ENCODE measurements at regions not wholly inside any gene's neighbourhood (a gene's known extent, or its start where the extent isn't known, plus 50 kb on each side); places are given as distances from the start of the nearest gene placed in this dataset.

DNA sequence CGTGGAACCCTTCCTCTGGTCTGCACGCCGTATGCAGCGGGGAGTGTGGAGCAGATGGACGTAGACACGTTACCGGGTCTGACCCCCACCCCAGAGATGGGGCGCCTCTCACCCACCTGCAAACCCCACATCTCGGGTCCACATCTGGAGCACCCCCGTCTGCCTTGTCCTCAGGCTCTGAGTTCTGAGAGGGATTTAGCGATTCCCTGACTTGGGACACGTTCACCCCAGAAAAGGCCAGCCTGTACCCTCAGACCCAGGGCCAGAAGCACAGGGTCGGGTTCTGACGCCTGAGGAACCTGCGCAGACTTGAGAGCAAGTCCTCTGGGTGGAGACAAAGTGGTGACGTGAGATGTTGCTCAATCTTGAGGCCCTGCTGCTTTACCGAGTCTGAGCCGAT, 1138.5 kb downstream of the BRD1 start:
- TF ChIP-seq CTCF (conservative IDR thresholded peaks at IDR 0.05; ENCODE audit: low read depth, low read length) (no peak), RAD21 (IDR thresholded peaks at IDR 0.05; ENCODE audit: low read length) (no peak), RFX5 (IDR thresholded peaks at IDR 0.05; ENCODE audit: low read depth, low read length) (no peak), MXI1 (IDR thresholded peaks at IDR 0.05; ENCODE audit: borderline replicate concordance, low read depth, low read length) (no peak), POLR2A (IDR thresholded peaks at IDR 0.05; ENCODE audit: low read depth, low read length) (no peak), FOS (IDR thresholded peaks at IDR 0.05; ENCODE audit: low read depth, low read length) (no peak), SMC3 (IDR thresholded peaks at IDR 0.05; ENCODE audit: low read depth, low read length) (no peak), MAFK (IDR thresholded peaks at IDR 0.05; ENCODE audit: low read depth, low read length) (no peak)

Data from IMR-90 (cell line).